H1 (cell line): ENCODE measurements at regions not wholly inside any gene's neighbourhood (a gene's known extent, or its start where the extent isn't known, plus 50 kb on each side); places are given as distances from the start of the nearest gene placed in this dataset.

Experiments used
- CTCF ChIA-PET: fragments of 300-600 bp; sonication (Branson Sonifier 250); formaldehyde crosslinking; loops from one replicate; lab custom pipeline; 2021; ENCODE audit not compliant: partially characterized antibody; lab: Charles Lee
- POLR2A ChIA-PET: fragments of 300-600 bp; sonication (Branson Sonifier 250); formaldehyde crosslinking; loops from one replicate; lab custom pipeline; 2021; ENCODE audit warnings: inconsistent platforms; ENCODE audit not compliant: partially characterized antibody; lab: Charles Lee
- DNase-seq, 2 experiments: peaks; one replicate each; pipeline versions ENCODE4 v3.0.0 to v3.0.0-alpha.2; 2010 to 2022; ENCODE audit warnings: low spot score in 2 of 2, low read depth in 1 of 2, mixed read lengths in 1 of 2
- FAIRE-seq: peaks from 2 replicates; lab custom pipeline; 2011; peaks lifted over from hg19 to GRCh38; lab: Jason Lieb, UNC
- H2AFZ ChIP-seq: 2 replicates; pipeline ENCODE4 v1.8.1; 2012; ENCODE audit warnings: low read length, inconsistent platforms
- H2AK5ac ChIP-seq: 2 replicates; pipeline ENCODE4 v1.6.1; 2013; ENCODE audit warnings: low read depth, low read length
- H2BK120ac ChIP-seq: replicated peaks from 2 replicates; pipeline ENCODE3; 2013; ENCODE audit warnings: low read depth, low read length, inconsistent platforms
- H2BK12ac ChIP-seq: 2 replicates; pipeline ENCODE4 v1.6.1; 2013; ENCODE audit warnings: low read depth, low read length
- H2BK15ac ChIP-seq: 2 replicates; pipeline ENCODE4 v1.6.1; 2013; ENCODE audit warnings: low read length
- H2BK20ac ChIP-seq: 2 replicates; pipeline ENCODE4 v1.6.1; 2013; ENCODE audit warnings: low read length
- H2BK5ac ChIP-seq: 2 replicates; pipeline ENCODE4 v1.6.1; 2013; ENCODE audit warnings: low read depth, low read length
- H3K14ac ChIP-seq: 2 replicates; pipeline ENCODE4 v1.6.1; 2013; ENCODE audit warnings: inconsistent platforms; ENCODE audit not compliant: insufficient read length
- H3K18ac ChIP-seq: 2 replicates; pipeline ENCODE4 v1.6.1; 2013; ENCODE audit warnings: low read length; ENCODE audit errors: extremely low read depth
- H3K23ac ChIP-seq: 2 replicates; pipeline ENCODE4 v1.6.1; 2013; ENCODE audit warnings: inconsistent platforms; ENCODE audit not compliant: insufficient read length
- H3K23me2 ChIP-seq: 2 replicates; pipeline ENCODE4 v1.6.1; 2013; ENCODE audit warnings: low read depth, low read length
- H3K27ac ChIP-seq: 2 replicates; pipeline ENCODE4 v1.6.1; 2011; ENCODE audit warnings: low read depth, low read length, inconsistent platforms
- H3K27me3 ChIP-seq, 4 experiments: replicated peaks in 1 of 4; 1 replicate in 1 of 4; 2 replicates in 3 of 4; pipeline versions ENCODE4 v1.6.1 to v1.8.1; 2011 to 2013; ENCODE audit warnings: low read length in 3 of 4, mild to moderate bottlenecking in 3 of 4, inconsistent platforms in 2 of 4, mixed read lengths in 2 of 4, moderate library complexity in 1 of 4; ENCODE audit not compliant: control insufficient read depth in 3 of 4, insufficient read depth in 3 of 4; ENCODE audit errors: extremely low read depth in 1 of 4
- H3K36me3 ChIP-seq, 4 experiments: 2 replicates each; pipeline versions ENCODE4 v1.6.1 to v1.8.1; 2011 to 2013; ENCODE audit warnings: mild to moderate bottlenecking in 4 of 4, low read length in 3 of 4, moderate library complexity in 2 of 4, control low read depth in 1 of 4, inconsistent platforms in 1 of 4; ENCODE audit not compliant: insufficient read depth in 4 of 4, control insufficient read depth in 2 of 4
- H3K4ac ChIP-seq: replicated peaks from 2 replicates; pipeline ENCODE3; 2013; ENCODE audit warnings: low read length, low read depth, mixed read lengths, inconsistent platforms; ENCODE audit not compliant: insufficient read length
- H3K4me1 ChIP-seq, 4 experiments: replicated peaks in 1 of 4; 1 replicate in 1 of 4; 2 replicates in 3 of 4; pipeline versions ENCODE4 v1.6.1 to v1.8.1; 2011 to 2013; ENCODE audit warnings: low read length in 3 of 4, inconsistent platforms in 2 of 4, mixed read lengths in 1 of 4; ENCODE audit not compliant: insufficient read depth in 4 of 4, control insufficient read depth in 3 of 4
- H3K4me2 ChIP-seq, 2 experiments: 2 replicates each; pipeline versions ENCODE4 v1.6.1 to v1.8.1; 2011 to 2013; ENCODE audit warnings: low read depth in 2 of 2, low read length in 2 of 2, control low read depth in 1 of 2, inconsistent platforms in 1 of 2, mild to moderate bottlenecking in 1 of 2; ENCODE audit not compliant: insufficient read depth in 1 of 2
- H3K4me3 ChIP-seq, 4 experiments: fragments of 200-600, 300-600 bp in 1 of 4; sonication (generic), shearing (Covaris generic), sonication (Bioruptor Twin) in 1 of 4; 2 replicates each; pipeline versions ENCODE4 v1.5.1 to v1.8.1; 2011 to 2016; ENCODE audit warnings: low read length in 4 of 4, low read depth in 3 of 4, control low read depth in 2 of 4, inconsistent platforms in 2 of 4, mild to moderate bottlenecking in 2 of 4, mixed read lengths in 1 of 4, moderate library complexity in 1 of 4; ENCODE audit not compliant: insufficient read depth in 2 of 4; ENCODE audit errors: extremely low read depth in 1 of 4
- H3K56ac ChIP-seq: replicated peaks from 2 replicates; pipeline ENCODE3; 2013; ENCODE audit warnings: low read depth, mild to moderate bottlenecking, mixed read lengths, low read length, inconsistent platforms; ENCODE audit not compliant: insufficient read length
- H3K79me1 ChIP-seq: 2 replicates; pipeline ENCODE4 v1.6.1; 2013; ENCODE audit warnings: low read depth, low read length, control low read depth
- H3K79me2 ChIP-seq, 2 experiments: 2 replicates each; pipeline versions ENCODE4 v1.6.1 to v1.8.1; 2012 to 2013; ENCODE audit warnings: low read length in 2 of 2, mild to moderate bottlenecking in 2 of 2, inconsistent platforms in 1 of 2; ENCODE audit not compliant: insufficient read depth in 2 of 2, control insufficient read depth in 1 of 2
- H3K9ac ChIP-seq, 4 experiments: replicated peaks in 1 of 4; 1 replicate in 1 of 4; 2 replicates in 3 of 4; pipeline versions ENCODE4 v1.6.1 to v1.8.1; 2011 to 2013; ENCODE audit warnings: low read depth in 3 of 4, low read length in 3 of 4, control low read depth in 2 of 4, mild to moderate bottlenecking in 2 of 4, moderate library complexity in 2 of 4, inconsistent platforms in 1 of 4; ENCODE audit errors: extremely low read depth in 1 of 4
- H3K9me3 ChIP-seq, 2 experiments: 2 replicates each; pipeline versions ENCODE4 v1.6.1 to v1.8.1; 2012 to 2013; ENCODE audit warnings: mild to moderate bottlenecking in 2 of 2, moderate library complexity in 2 of 2, control low read depth in 1 of 2, inconsistent platforms in 1 of 2, low read depth in 1 of 2, low read length in 1 of 2, mixed read lengths in 1 of 2; ENCODE audit not compliant: insufficient read depth in 2 of 2
- H4K20me1 ChIP-seq, 2 experiments: replicated peaks in 1 of 2; 2 replicates each; pipeline versions ENCODE3 to v1.8.1; 2011 to 2013; ENCODE audit warnings: inconsistent platforms in 2 of 2, low read length in 2 of 2, mild to moderate bottlenecking in 1 of 2; ENCODE audit not compliant: insufficient read depth in 2 of 2, control insufficient read depth in 1 of 2
- H4K5ac ChIP-seq: 2 replicates; pipeline ENCODE4 v1.6.1; 2013; ENCODE audit warnings: low read length, low read depth, mixed read lengths, inconsistent platforms; ENCODE audit not compliant: insufficient read length
- H4K8ac ChIP-seq: 2 replicates; pipeline ENCODE4 v1.8.0; 2013; ENCODE audit warnings: mild to moderate bottlenecking, moderate library complexity, low read length, inconsistent platforms; ENCODE audit not compliant: insufficient read depth; ENCODE audit errors: extremely low read depth
- H4K91ac ChIP-seq: replicated peaks from 2 replicates; pipeline ENCODE3; 2013; ENCODE audit warnings: low read length, mixed read lengths, inconsistent platforms; ENCODE audit not compliant: insufficient read length
- CBX8 ChIP-seq: fragments of 300-800, 300-1000 bp; sonication (generic); IDR thresholded peaks from 2 replicates; pipeline ENCODE4 v1.7.1; 2016; ENCODE audit warnings: low read depth, low read length, borderline replicate concordance
- CEBPB ChIP-seq: IDR thresholded peaks from 2 replicates; pipeline ENCODE4 v1.6.1; 2012; ENCODE audit warnings: low read depth, low read length
- KDM4A ChIP-seq: IDR thresholded peaks from one replicate; pipeline ENCODE4 v1.7.1; 2012; ENCODE audit warnings: low read depth, mild to moderate bottlenecking, moderate library complexity, low read length, inconsistent platforms; ENCODE audit not compliant: severe bottlenecking
- MAX ChIP-seq: IDR thresholded peaks from 2 replicates; pipeline ENCODE4 v1.6.1; 2012; ENCODE audit warnings: inconsistent platforms
- SAP30 ChIP-seq: fragments of 300-600 bp; sonication (generic); IDR thresholded peaks from 2 replicates; pipeline ENCODE4 v1.7.1; 2012; ENCODE audit warnings: low read length, moderate library complexity, mild to moderate bottlenecking, inconsistent platforms; ENCODE audit not compliant: insufficient read depth, insufficient replicate concordance
- SIN3A ChIP-seq, 2 experiments: IDR thresholded peaks in 1 of 2; conservative IDR thresholded peaks in 1 of 2; 2 replicates each; pipeline ENCODE4 v1.6.1; 2011 to 2012; ENCODE audit warnings: low read length in 2 of 2, improper control_type of control experiment in 1 of 2, low read depth in 1 of 2, mild to moderate bottlenecking in 1 of 2
- SIX5 ChIP-seq: IDR thresholded peaks from 2 replicates; pipeline ENCODE4 v1.6.1; 2011; ENCODE audit warnings: mild to moderate bottlenecking, low read depth, low read length
- SP2 ChIP-seq: IDR thresholded peaks from 2 replicates; pipeline ENCODE4 v1.6.1; 2012; ENCODE audit warnings: mild to moderate bottlenecking, low read length, inconsistent platforms
- TCF12 ChIP-seq: IDR thresholded peaks from 2 replicates; pipeline ENCODE4 v1.6.1; 2011; ENCODE audit warnings: low read depth, mild to moderate bottlenecking, low read length
- WGBS, 2 experiments: shearing (Covaris generic) in 1 of 2; methylation state at CpG; one replicate each; pipeline versions ENCODE4 v1.1.6 to v1.1.7; 2013 to 2015; ENCODE audit warnings: low lambda C conversion rate in 2 of 2, mixed read lengths in 2 of 2, inconsistent platforms in 1 of 2, low coverage in 1 of 2, missing lambda C conversion rate in 1 of 2; ENCODE audit not compliant: insufficient replicate concordance in 2 of 2, insufficient coverage in 1 of 2, insufficient read length in 1 of 2; ENCODE audit errors: extremely low coverage in 1 of 2, missing lambda C conversion rate in 1 of 2; 5-methylcytosine and 5-hydroxymethylcytosine counted together

DNA sequence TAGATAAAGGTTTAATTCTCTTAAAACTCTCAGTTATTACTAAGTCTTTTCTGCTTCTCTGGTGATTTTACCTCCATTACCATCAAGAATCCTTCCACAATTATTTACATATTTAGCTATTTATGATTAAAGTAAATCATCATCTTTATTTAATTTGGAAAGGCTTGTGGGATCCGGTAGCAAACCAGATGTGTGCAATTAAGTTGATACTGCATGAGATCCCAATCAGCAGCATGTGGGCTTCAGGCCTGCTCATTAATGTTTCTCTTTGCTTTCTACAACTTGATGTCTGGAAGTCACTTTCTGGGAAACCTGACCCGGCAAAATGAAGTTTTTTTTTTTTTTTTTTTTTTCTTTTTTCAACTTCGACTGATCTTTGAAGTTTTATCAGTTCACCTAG, 558.4 kb upstream of the ANO5 start:
- TF ChIP-seq CEBPB: no peak
- no peak for TF ChIP-seq MAX
- no peak for TF ChIP-seq SAP30
- TF ChIP-seq TCF12: no peak
- TF ChIP-seq SIN3A (conservative IDR thresholded peaks at IDR 0.05 in 1 of 2, IDR thresholded peaks at IDR 0.05 in 1 of 2; ENCODE audit: low read depth in 1 of 2, low read length in 2 of 2): no peak
- no peak for TF ChIP-seq SP2
- TF ChIP-seq CBX8: no peak
- no peak for TF ChIP-seq KDM4A
- TF ChIP-seq SIX5: no peak
- TF ChIP-seq, all 59 proteins: peak for 0
- no peak for DNase-seq
- no peak for FAIRE-seq

More for the DNA sequence above, 558.4 kb upstream of the ANO5 start:
- H3K36me3 ChIP-seq: no peaks in the 10 kb centered on the region
- H3K18ac ChIP-seq: no peak overlapping the region
- H3K4me3 ChIP-seq: no peak overlapping the region
- no peak overlapping the region for H2BK120ac ChIP-seq
- no peak overlapping the region for H3K56ac ChIP-seq
- no peaks in the 10 kb centered on the region for H4K20me1 ChIP-seq
- H2AFZ ChIP-seq: no peak overlapping the region
- ChIA-PET CTCF (no interaction called here), POLR2A (no interaction called here)
- whole genome bisulfite sequencing, 2 experiments: 96% methylated on average over 3 of the region's 3 CpGs; no CpG with 5 or more reads in 1 of the 2 experiments
- H3K27me3 ChIP-seq: no peaks in the 10 kb centered on the region
- H3K79me1 ChIP-seq: no peaks in the 10 kb centered on the region
- no peak overlapping the region for H4K5ac ChIP-seq
- H2BK15ac ChIP-seq: no peak overlapping the region
- H3K14ac ChIP-seq: no peak overlapping the region
- no peak overlapping the region for H2BK20ac ChIP-seq
- no peak overlapping the region for H3K4ac ChIP-seq
- H3K79me2 ChIP-seq: no peaks in the 10 kb centered on the region
- H3K4me1 ChIP-seq: no peaks in the 10 kb centered on the region
- H3K23ac ChIP-seq: no peak overlapping the region
- no peak overlapping the region for H2AK5ac ChIP-seq
- H4K91ac ChIP-seq: no peak overlapping the region
- H3K9me3 ChIP-seq: no peaks in the 10 kb centered on the region
- no peak overlapping the region for H4K8ac ChIP-seq
- no peak overlapping the region for H3K4me2 ChIP-seq
- H2BK12ac ChIP-seq: no peak overlapping the region
- no peak overlapping the region for H3K27ac ChIP-seq
- no peak overlapping the region for H2BK5ac ChIP-seq
- H3K9ac ChIP-seq: no peak overlapping the region
- no peaks in the 10 kb centered on the region for H3K23me2 ChIP-seq
